Fibroblast of skin of scalp (primary cell): ENCODE measurements at regions not wholly inside any gene's neighbourhood (a gene's known extent, or its start where the extent isn't known, plus 50 kb on each side); places are given as distances from the start of the nearest gene placed in this dataset.

Experiments
- DNase-seq: peaks from one replicate; pipeline ENCODE4 v3.0.0-alpha.2; 2013

GRCh38 chr16:17852977-17853702, 382.4 kb upstream of the XYLT1 start:
- DNase-seq = no peak

DNA sequence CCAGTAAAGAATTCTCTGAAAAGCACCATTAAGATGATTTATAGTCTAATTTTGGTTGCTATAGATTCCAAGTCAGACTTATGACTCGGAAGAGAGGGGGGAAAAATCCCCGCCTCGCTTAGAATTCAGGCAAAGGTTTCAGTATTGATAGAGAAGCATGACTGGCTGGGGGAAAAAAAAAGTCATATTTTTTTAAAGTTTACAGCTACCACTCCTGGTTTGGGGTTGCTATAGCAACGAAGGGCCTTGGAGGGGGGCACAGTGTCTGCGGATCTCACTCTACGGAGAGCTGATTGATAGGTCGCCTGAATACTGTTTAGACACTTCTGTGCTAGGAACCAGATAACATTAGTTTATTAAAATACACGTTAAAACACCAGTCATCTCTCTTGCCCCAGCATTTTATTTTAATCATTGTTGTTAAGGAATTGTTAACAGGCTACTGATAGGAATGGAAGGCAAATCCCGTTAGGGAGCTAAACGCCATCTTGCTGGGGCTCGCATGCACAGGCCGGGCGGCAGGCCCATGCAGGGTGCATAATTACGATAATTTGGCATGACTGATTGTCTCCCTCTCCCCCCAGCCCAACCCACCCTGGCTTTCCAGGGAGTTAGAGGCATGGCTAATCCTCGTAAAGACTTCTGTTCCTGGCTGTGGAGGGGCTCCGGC, 380.0 kb upstream of the XYLT1 start:
- DNase-seq = no peak

GRCh38 chr16:17847234-17847795, 376.6 kb upstream of the XYLT1 start:
- DNase-seq = no peak

- no peak for DNase-seq
These were observed 375.3 kb upstream of the XYLT1 start for GRCh38 chr16:17846030-17846429.

- DNase-seq = peak; percentile 12
These were observed 374.3 kb upstream of the XYLT1 start for GRCh38 chr16:17845031-17845430.

DNA sequence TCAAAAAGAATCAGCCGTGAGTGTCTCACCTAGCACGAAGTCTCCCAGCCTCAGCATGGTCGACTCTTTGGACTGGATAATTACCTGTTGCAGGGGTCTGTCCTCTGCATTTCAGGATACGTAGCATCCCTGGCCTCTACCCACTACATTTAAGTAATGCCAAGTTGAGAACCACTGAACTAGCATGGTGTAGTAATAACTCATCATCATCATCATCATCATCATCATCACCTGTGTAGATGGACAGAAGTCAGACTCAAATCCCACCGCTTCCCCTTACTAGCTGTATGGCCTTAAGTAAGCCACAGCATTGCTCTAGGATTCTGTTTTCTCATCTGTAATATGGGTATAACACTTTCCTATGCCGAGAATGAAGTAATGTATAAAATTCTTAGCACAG, 373.1 kb upstream of the XYLT1 start:
- no peak for DNase-seq

GRCh38 chr16:17839907-17840306, 369.1 kb upstream of the XYLT1 start:
- DNase-seq = no peak

DNA sequence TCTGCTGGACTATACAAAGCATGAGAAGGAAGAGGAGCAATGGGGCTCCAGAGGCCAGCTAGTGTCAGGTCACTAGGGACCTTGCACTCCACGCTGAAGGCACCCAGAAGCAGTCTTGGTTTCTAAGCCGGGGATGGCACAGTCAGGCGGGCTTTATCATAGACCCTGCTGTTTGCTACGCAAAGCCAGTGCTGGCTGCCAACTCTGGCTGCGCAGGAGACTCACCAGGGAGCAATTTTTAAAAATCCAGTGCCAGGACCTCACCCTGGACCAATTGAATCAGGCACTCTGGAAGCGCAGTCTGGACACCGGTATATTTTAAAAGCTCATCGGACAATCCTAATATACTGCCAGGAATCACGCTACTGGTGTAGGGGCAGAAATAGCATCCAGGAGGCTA, 368.5 kb upstream of the XYLT1 start:
- DNase-seq = no peak

GRCh38 chr16:17836868-17837602, 366.3 kb upstream of the XYLT1 start:
- peak; percentile 94 for DNase-seq

DNA sequence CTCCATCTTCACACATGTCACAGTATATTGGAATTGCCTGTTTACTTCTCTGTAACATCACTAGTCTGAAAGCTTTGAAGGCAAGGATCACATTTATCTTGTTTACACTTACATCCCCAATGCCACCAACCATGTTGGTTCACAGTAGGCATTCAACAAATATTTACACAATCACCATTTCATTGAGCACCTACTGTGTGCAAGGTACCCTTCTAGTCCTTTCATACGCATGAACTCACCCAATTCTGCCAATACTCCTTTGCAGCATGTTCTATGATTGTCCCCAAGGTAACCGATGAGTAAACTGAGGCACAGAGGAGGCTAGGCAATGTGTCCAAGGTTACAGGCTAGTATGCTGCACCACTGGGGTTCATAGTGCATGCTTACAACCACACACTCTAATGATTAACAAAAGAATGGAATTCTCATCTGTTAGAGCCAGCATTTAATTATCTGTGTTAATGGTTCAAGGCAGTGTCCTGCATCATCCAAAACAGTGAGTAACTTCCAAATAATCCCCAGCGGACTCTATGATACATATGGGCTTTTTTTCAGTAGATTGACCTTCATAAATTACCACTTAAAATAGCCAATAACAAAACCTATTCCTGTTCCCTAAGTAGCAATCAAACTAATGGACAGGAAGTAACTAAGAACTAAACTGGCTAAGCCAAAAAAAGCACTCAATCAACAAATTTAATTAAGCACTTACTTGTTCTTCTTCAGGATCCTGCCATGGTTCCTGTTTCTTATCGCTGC, 364.5 kb upstream of the XYLT1 start:
- DNase-seq = no peak

GRCh38 chr16:17832738-17833137, 362.0 kb upstream of the XYLT1 start:
- DNase-seq = no peak

GRCh38 chr16:17831330-17831729, 360.6 kb upstream of the XYLT1 start:
- DNase-seq = no peak

GRCh38 chr16:17830651-17831050, 359.9 kb upstream of the XYLT1 start:
- DNase-seq = peak; percentile 30

GRCh38 chr16:17829811-17830210, 359.1 kb upstream of the XYLT1 start:
- DNase-seq = no peak

- peak; percentile 93 for DNase-seq
These were observed 357.3 kb upstream of the XYLT1 start for GRCh38 chr16:17828012-17828411.

DNA sequence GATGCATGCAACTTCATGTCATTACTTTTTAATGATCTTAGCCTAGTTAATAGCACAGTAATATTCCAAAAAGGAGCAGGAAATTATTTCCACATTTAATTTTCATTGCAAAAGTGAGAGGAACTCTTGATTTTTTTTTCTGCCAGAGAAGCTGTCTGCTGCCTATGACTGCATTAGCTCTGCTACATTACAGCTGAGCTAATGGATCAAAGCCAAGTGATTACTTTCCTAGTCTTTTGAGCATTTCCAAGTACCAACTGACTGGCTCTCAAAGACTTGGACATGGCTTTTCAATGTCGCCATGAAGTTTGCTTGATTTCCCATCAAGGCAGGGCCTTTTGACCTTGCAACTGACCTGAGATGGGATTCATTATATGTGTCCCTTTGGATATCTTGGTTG, 356.6 kb upstream of the XYLT1 start:
- peak; percentile 51 for DNase-seq

DNA sequence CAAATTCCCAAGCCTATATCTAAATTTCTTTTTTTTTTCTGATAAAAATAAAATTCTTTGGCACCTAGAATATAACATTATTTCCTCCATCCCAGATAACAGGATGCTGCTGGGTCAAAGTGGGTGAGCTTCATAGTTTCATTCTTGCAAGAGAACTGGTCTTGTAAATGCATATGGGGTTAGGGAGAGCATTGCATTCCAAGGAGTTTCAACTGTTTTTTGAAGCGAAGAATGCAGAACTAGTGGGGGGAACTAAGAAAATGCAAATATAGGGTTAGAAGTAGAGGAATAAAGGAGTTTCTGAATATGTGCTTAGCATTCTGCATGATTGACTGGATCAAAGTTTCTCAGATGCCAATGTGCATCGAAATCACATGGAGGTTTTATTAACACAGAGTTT, 347.2 kb upstream of the XYLT1 start:
- no peak for DNase-seq

GRCh38 chr16:17817260-17817659, 346.5 kb upstream of the XYLT1 start:
- no peak for DNase-seq

GRCh38 chr16:17812771-17813170, 342.0 kb upstream of the XYLT1 start:
- DNase-seq = no peak

DNA sequence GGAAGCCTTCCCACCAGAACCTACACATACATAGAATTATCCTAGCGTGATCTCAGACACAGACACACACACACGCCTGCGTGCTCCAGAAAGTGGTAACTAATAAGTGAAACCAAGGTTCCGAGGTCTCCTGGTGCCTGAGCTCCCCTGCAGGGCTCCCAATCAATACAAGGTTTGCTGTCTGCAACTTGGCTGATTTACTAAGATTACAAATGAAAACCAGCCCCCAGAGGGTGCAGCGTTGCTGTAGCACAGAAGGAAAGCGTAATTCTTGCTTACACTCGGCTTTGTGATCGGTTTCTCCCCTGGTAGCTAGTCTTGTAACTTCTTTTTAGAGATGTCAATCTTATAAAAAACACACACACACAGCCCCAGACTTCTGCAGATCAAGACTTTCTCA, 334.1 kb upstream of the XYLT1 start:
- DNase-seq = peak; percentile 62

GRCh38 chr16:17803625-17804410, 333.1 kb upstream of the XYLT1 start:
- peak; percentile 95 for DNase-seq

DNA sequence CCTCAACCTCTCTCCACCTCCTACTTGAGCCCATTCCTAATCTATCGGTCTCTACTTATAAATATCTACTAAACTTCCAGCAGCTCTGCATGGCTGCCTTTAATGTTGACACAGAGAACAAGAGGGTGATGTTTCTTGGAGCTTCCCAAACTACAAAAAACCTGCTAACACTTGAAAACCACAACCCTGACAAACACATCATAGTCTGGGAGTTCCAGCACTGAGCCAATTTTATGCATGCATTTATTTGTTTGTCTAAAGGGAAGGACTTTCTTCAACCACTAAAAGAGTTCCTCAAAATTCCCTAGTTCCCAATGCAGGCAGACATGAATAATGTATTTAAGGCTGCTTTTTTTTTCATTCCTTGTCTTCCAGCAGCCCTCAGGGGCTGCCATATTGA, 331.8 kb upstream of the XYLT1 start:
- DNase-seq = peak; percentile 72
